H9 (cell line): ENCODE measurements at regions not wholly inside any gene's neighbourhood (a gene's known extent, or its start where the extent isn't known, plus 50 kb on each side); places are given as distances from the start of the nearest gene placed in this dataset.

ENCODE experiments used
- DNase-seq: peaks from one replicate; pipeline ENCODE4 v3.0.0-alpha.2; 2017
- H2AFZ ChIP-seq: one replicate; pipeline ENCODE4 v1.6.1; 2013; ENCODE audit warnings: mild to moderate bottlenecking, low read length, control low read depth, moderate library complexity
- H2AK5ac ChIP-seq: 2 replicates; pipeline ENCODE4 v1.6.1; 2013; ENCODE audit warnings: low read length, control low read depth, mixed read lengths; ENCODE audit not compliant: insufficient read length
- H2BK120ac ChIP-seq: one replicate; pipeline ENCODE4 v1.6.1; 2013; ENCODE audit warnings: low read depth, mild to moderate bottlenecking, low read length, control low read depth, inconsistent platforms; ENCODE audit not compliant: poor library complexity, severe bottlenecking
- H2BK12ac ChIP-seq: 2 replicates; pipeline ENCODE4 v1.6.1; 2013; ENCODE audit warnings: low read length, control low read depth, mixed read lengths, low read depth; ENCODE audit not compliant: insufficient read length
- H2BK15ac ChIP-seq: 2 replicates; pipeline ENCODE4 v1.6.1; 2013; ENCODE audit warnings: low read depth, low read length, control low read depth
- H2BK20ac ChIP-seq: one replicate; pipeline ENCODE4 v1.6.1; 2013; ENCODE audit warnings: low read depth, mild to moderate bottlenecking, low read length, control low read depth, inconsistent platforms; ENCODE audit not compliant: poor library complexity, severe bottlenecking
- H2BK5ac ChIP-seq: 2 replicates; pipeline ENCODE4 v1.6.1; 2013; ENCODE audit warnings: low read length, control low read depth, mixed read lengths; ENCODE audit not compliant: insufficient read length
- H3K14ac ChIP-seq: 2 replicates; pipeline ENCODE4 v1.6.1; 2013; ENCODE audit warnings: low read length, control low read depth; ENCODE audit not compliant: insufficient read depth
- H3K18ac ChIP-seq: 2 replicates; pipeline ENCODE4 v1.6.1; 2013; ENCODE audit warnings: low read depth, mild to moderate bottlenecking, mixed read lengths, low read length, control low read depth; ENCODE audit not compliant: insufficient read length
- H3K23ac ChIP-seq: 2 replicates; pipeline ENCODE4 v1.6.1; 2013; ENCODE audit warnings: low read length, control low read depth, mixed read lengths, low read depth; ENCODE audit not compliant: insufficient read length
- H3K23me2 ChIP-seq: 2 replicates; pipeline ENCODE4 v1.6.1; 2013; ENCODE audit warnings: low read depth, mild to moderate bottlenecking, mixed read lengths, low read length, control low read depth; ENCODE audit not compliant: insufficient read length, poor library complexity, severe bottlenecking
- H3K27ac ChIP-seq: 2 replicates; pipeline ENCODE4 v1.5.1; 2013; ENCODE audit warnings: low read length, control low read depth, mixed read lengths, low read depth; ENCODE audit not compliant: insufficient read length
- H3K27me3 ChIP-seq: 2 replicates; pipeline ENCODE4 v1.6.1; 2013; ENCODE audit warnings: low read length, control low read depth, inconsistent platforms; ENCODE audit not compliant: insufficient read depth
- H3K4ac ChIP-seq: 2 replicates; pipeline ENCODE4 v1.6.1; 2013; ENCODE audit warnings: low read depth, mild to moderate bottlenecking, control low read depth, inconsistent platforms, low read length, moderate library complexity
- H3K4me1 ChIP-seq: 2 replicates; pipeline ENCODE4 v1.6.1; 2013; ENCODE audit warnings: low read length, control low read depth, inconsistent platforms; ENCODE audit not compliant: insufficient read depth
- H3K4me2 ChIP-seq: 2 replicates; pipeline ENCODE4 v1.6.1; 2013; ENCODE audit warnings: low read length, control low read depth, mixed read lengths; ENCODE audit not compliant: insufficient read length, insufficient read depth
- H3K56ac ChIP-seq: 2 replicates; pipeline ENCODE4 v1.6.1; 2013; ENCODE audit warnings: low read depth, mild to moderate bottlenecking, mixed read lengths, low read length, control low read depth; ENCODE audit not compliant: insufficient read length
- H3K79me1 ChIP-seq: 2 replicates; pipeline ENCODE4 v1.6.1; 2013; ENCODE audit warnings: low read depth, mild to moderate bottlenecking, moderate library complexity, low read length, control low read depth, inconsistent platforms; ENCODE audit not compliant: insufficient read depth, poor library complexity, severe bottlenecking
- H3K79me2 ChIP-seq: 2 replicates; pipeline ENCODE4 v1.6.1; 2013; ENCODE audit warnings: low read length, control low read depth, inconsistent platforms; ENCODE audit not compliant: insufficient read depth
- H3K9ac ChIP-seq: 2 replicates; pipeline ENCODE4 v1.6.1; 2013; ENCODE audit warnings: low read length, control low read depth, mixed read lengths; ENCODE audit not compliant: insufficient read length; ENCODE audit errors: extremely low read depth
- H3K9me3 ChIP-seq: one replicate; pipeline ENCODE4 v1.6.1; 2013; ENCODE audit warnings: low read depth, low read length, inconsistent platforms; ENCODE audit not compliant: control insufficient read depth
- H3T11ph ChIP-seq: one replicate; pipeline ENCODE4 v1.6.1; 2013; ENCODE audit warnings: mild to moderate bottlenecking, low read length, control low read depth, inconsistent platforms
- H4K20me1 ChIP-seq: one replicate; pipeline ENCODE4 v1.6.1; 2013; ENCODE audit not compliant: control insufficient read depth, insufficient read length, insufficient read depth
- H4K5ac ChIP-seq: 2 replicates; pipeline ENCODE4 v1.6.1; 2013; ENCODE audit warnings: low read depth, mild to moderate bottlenecking, mixed read lengths, low read length, control low read depth; ENCODE audit not compliant: insufficient read length
- H4K8ac ChIP-seq: replicated peaks from 2 replicates; pipeline ENCODE4 v1.6.1; 2013; ENCODE audit warnings: low read length, control low read depth, mixed read lengths, low read depth; ENCODE audit not compliant: insufficient read length
- H4K91ac ChIP-seq: 2 replicates; pipeline ENCODE4 v1.6.1; 2013; ENCODE audit warnings: low read depth, mild to moderate bottlenecking, moderate library complexity, mixed read lengths, low read length, control low read depth; ENCODE audit not compliant: insufficient read length
- H3K27ac Mint-ChIP-seq, 3 experiments: 2 replicates in 2 of 3; 3 replicates in 1 of 3; pipeline ENCODE4 v1.8.0; 2020 to 2021; ENCODE audit warnings: mixed read lengths in 3 of 3, mild to moderate bottlenecking in 1 of 3, moderate library complexity in 1 of 3
- H3K27me3 Mint-ChIP-seq: 2 replicates; pipeline ENCODE4 v1.8.0; 2021; ENCODE audit warnings: low read depth, mild to moderate bottlenecking, moderate library complexity, mixed read lengths
- H3K36me3 Mint-ChIP-seq, 3 experiments: 2 replicates in 2 of 3; 3 replicates in 1 of 3; pipeline ENCODE4 v1.8.0; 2020 to 2021; ENCODE audit warnings: low read depth in 3 of 3, mixed read lengths in 3 of 3; ENCODE audit not compliant: insufficient read depth in 1 of 3
- H3K4me1 Mint-ChIP-seq, 2 experiments: 2 replicates each; pipeline ENCODE4 v1.8.0; 2020; ENCODE audit warnings: mixed read lengths in 2 of 2
- H3K4me3 Mint-ChIP-seq, 2 experiments: 2 replicates in 1 of 2; 3 replicates in 1 of 2; pipeline ENCODE4 v1.8.0; 2020 to 2021; ENCODE audit warnings: mild to moderate bottlenecking in 2 of 2, mixed read lengths in 2 of 2, moderate library complexity in 1 of 2
- H3K9me3 Mint-ChIP-seq, 2 experiments: 2 replicates in 1 of 2; 3 replicates in 1 of 2; pipeline ENCODE4 v1.8.0; 2020; ENCODE audit warnings: mild to moderate bottlenecking in 2 of 2, mixed read lengths in 2 of 2, moderate library complexity in 1 of 2
- WGBS: extraction: QIAGEN DNeasy Blood & Tissue Kit; methylation state at CpG from one replicate; pipeline ENCODE4 v1.1.7; 2013; ENCODE audit warnings: missing lambda C conversion rate, low lambda C conversion rate, mixed read lengths; ENCODE audit not compliant: insufficient read length; ENCODE audit errors: extremely low coverage; 5-methylcytosine and 5-hydroxymethylcytosine counted together
- TF ChIP-seq, protein P1 (sequence below): fragments of 200-600 bp; sonication (generic); conservative IDR thresholded peaks from 3 replicates; pipeline ENCODE4 v1.8.0; 2021; ENCODE audit warnings: antibody characterized with exemption, mild to moderate bottlenecking

- H3K4me2 ChIP-seq: no peak overlapping the region
- no peaks in the 10 kb centered on the region for H3K4me1 Mint-ChIP-seq
- no peak overlapping the region for H4K8ac ChIP-seq
- no peak overlapping the region for H3K18ac ChIP-seq
- H3K79me2 ChIP-seq: no peaks in the 10 kb centered on the region
- no peak overlapping the region for H3K4ac ChIP-seq
- no peaks in the 10 kb centered on the region for H3K79me1 ChIP-seq
- H3K9ac ChIP-seq: no peak overlapping the region
- DNase-seq: no peak
- H4K20me1 ChIP-seq: no peaks in the 10 kb centered on the region
- H3K14ac ChIP-seq: no peak overlapping the region
- peaks cover 16 to 26% (median 18%) of the 10 kb centered on the region in 3 experiments for H3K36me3 Mint-ChIP-seq
- no peak overlapping the region for H2BK120ac ChIP-seq
- H2BK15ac ChIP-seq: no peak overlapping the region
- H3K56ac ChIP-seq: no peak overlapping the region
- H3K23ac ChIP-seq: no peak overlapping the region
- no peak overlapping the region for H3T11ph ChIP-seq
- no peak overlapping the region for H4K91ac ChIP-seq
- no peak overlapping the region for H2AFZ ChIP-seq
- no peak overlapping the region for H4K5ac ChIP-seq
- no CpG with 5 or more reads among the region's 3 CpGs for WGBS
- peaks cover 19 to 27% of the 10 kb centered on the region in 2 experiments for H3K9me3 Mint-ChIP-seq
- H3K23me2 ChIP-seq: no peaks in the 10 kb centered on the region
- no peaks in the 10 kb centered on the region for H3K4me1 ChIP-seq
- H3K4me3 Mint-ChIP-seq: no peak overlapping the region
- no peak overlapping the region for H3K27ac Mint-ChIP-seq
- H2BK20ac ChIP-seq: no peak overlapping the region
- H3K27ac ChIP-seq: no peak overlapping the region
- H2BK5ac ChIP-seq: no peak overlapping the region
- no peaks in the 10 kb centered on the region for H3K27me3 ChIP-seq
- peaks cover 6% of the 10 kb centered on the region for H3K9me3 ChIP-seq
- no peak overlapping the region for H2AK5ac ChIP-seq
- H2BK12ac ChIP-seq: no peak overlapping the region
- H3K27me3 Mint-ChIP-seq: no peaks in the 10 kb centered on the region; the same call in 1 of the 2 replicates
- TF ChIP-seq, protein P1, sequence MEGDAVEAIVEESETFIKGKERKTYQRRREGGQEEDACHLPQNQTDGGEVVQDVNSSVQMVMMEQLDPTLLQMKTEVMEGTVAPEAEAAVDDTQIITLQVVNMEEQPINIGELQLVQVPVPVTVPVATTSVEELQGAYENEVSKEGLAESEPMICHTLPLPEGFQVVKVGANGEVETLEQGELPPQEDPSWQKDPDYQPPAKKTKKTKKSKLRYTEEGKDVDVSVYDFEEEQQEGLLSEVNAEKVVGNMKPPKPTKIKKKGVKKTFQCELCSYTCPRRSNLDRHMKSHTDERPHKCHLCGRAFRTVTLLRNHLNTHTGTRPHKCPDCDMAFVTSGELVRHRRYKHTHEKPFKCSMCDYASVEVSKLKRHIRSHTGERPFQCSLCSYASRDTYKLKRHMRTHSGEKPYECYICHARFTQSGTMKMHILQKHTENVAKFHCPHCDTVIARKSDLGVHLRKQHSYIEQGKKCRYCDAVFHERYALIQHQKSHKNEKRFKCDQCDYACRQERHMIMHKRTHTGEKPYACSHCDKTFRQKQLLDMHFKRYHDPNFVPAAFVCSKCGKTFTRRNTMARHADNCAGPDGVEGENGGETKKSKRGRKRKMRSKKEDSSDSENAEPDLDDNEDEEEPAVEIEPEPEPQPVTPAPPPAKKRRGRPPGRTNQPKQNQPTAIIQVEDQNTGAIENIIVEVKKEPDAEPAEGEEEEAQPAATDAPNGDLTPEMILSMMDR: no peak
Measured at GRCh38 chr7:49112222-49112621, 187.9 kb downstream of the CDC14C start.
